GM19238 (cell line): ENCODE measurements at regions not wholly inside any gene's neighbourhood (a gene's known extent, or its start where the extent isn't known, plus 50 kb on each side); places are given as distances from the start of the nearest gene placed in this dataset.

Experiments used
- DNase-seq: peaks from one replicate; pipeline ENCODE4 v3.0.0; 2011; ENCODE audit warnings: low spot score; ENCODE audit not compliant: insufficient read length

- DNase-seq, result no peak
Measured at GRCh38 chr13:71087432-71087831, 779.6 kb downstream of the DACH1 start.

- no peak for DNase-seq
Measured at GRCh38 chr13:71087006-71087405, 780.0 kb downstream of the DACH1 start.

GRCh38 chr13:71082631-71083030, 784.4 kb downstream of the DACH1 start:
- no peak for DNase-seq

GRCh38 chr13:71079638-71080037, 787.4 kb downstream of the DACH1 start:
- no peak for DNase-seq

- DNase-seq, result no peak
Measured at GRCh38 chr13:71068041-71068440, 799.0 kb downstream of the DACH1 start.

GRCh38 chr13:71067165-71067815, 799.7 kb downstream of the DACH1 start:
- no peak for DNase-seq

GRCh38 chr13:71056581-71056980, 810.4 kb downstream of the DACH1 start:
- no peak for DNase-seq

GRCh38 chr13:71055644-71056043, 811.4 kb downstream of the DACH1 start:
- DNase-seq, result no peak

GRCh38 chr13:71055047-71055446, 812.0 kb downstream of the DACH1 start:
- no peak for DNase-seq

- no peak for DNase-seq
Measured at GRCh38 chr13:71054358-71054757, 812.6 kb downstream of the DACH1 start.

GRCh38 chr13:71051573-71051972, 815.4 kb downstream of the DACH1 start:
- no peak for DNase-seq

GRCh38 chr13:71046360-71047079, 820.5 kb downstream of the DACH1 start:
- no peak for DNase-seq

- DNase-seq, result no peak
Measured at GRCh38 chr13:71045101-71045500, 821.9 kb downstream of the DACH1 start.

- DNase-seq, result no peak
Measured at GRCh38 chr13:71039440-71039839, 827.6 kb downstream of the DACH1 start.

GRCh38 chr13:71034018-71034417, 833.0 kb downstream of the DACH1 start:
- DNase-seq, result no peak

GRCh38 chr13:71033026-71033425, 834.0 kb downstream of the DACH1 start:
- DNase-seq, result no peak

GRCh38 chr13:71030784-71031183, 836.2 kb downstream of the DACH1 start:
- no peak for DNase-seq

GRCh38 chr13:71028884-71029283, 838.1 kb downstream of the DACH1 start:
- DNase-seq, result no peak

GRCh38 chr13:71021825-71022422, 845.1 kb downstream of the DACH1 start:
- no peak for DNase-seq

- DNase-seq, result no peak
Measured at GRCh38 chr13:71018995-71019394, 848.0 kb downstream of the DACH1 start.

- no peak for DNase-seq
Measured at GRCh38 chr13:71018544-71018943, 848.5 kb downstream of the DACH1 start.

- no peak for DNase-seq
Measured at GRCh38 chr13:71017607-71018006, 849.4 kb downstream of the DACH1 start.

- no peak for DNase-seq
Measured at GRCh38 chr13:71015516-71015915, 851.5 kb downstream of the DACH1 start.
